Fibroblast of lung (primary cell): ENCODE measurements at regions not wholly inside any gene's neighbourhood (a gene's known extent, or its start where the extent isn't known, plus 50 kb on each side); places are given as distances from the start of the nearest gene placed in this dataset.

Experiments used
- CTCF ChIP-seq, 2 donors: IDR thresholded peaks in 1 of 2; conservative IDR thresholded peaks in 1 of 2; 1 replicate in 1 of 2; 2 replicates in 1 of 2; pipeline ENCODE4 v1.5.1; 2011 to 2012; ENCODE audit warnings: low read length in 2 of 2, control low read depth in 1 of 2, inconsistent platforms in 1 of 2, low read depth in 1 of 2, mild to moderate bottlenecking in 1 of 2
- EZH2 ChIP-seq: IDR thresholded peaks from 2 replicates; pipeline ENCODE4 v1.5.1; 2012; ENCODE audit warnings: low read length, control low read depth, mild to moderate bottlenecking; ENCODE audit errors: missing control alignments

GRCh38 chr20:47430862-47431588 is 70.7 kb upstream of the NCOA3 start:
- TF ChIP-seq EZH2: no peak
- no peak for TF ChIP-seq CTCF (conservative IDR thresholded peaks at IDR 0.05 in 1 of 2, IDR thresholded peaks at IDR 0.05 in 1 of 2; ENCODE audit: low read depth in 1 of 2, low read length in 2 of 2)
